Fibroblast of lung (primary cell): ENCODE measurements at regions not wholly inside any gene's neighbourhood (a gene's known extent, or its start where the extent isn't known, plus 50 kb on each side); places are given as distances from the start of the nearest gene placed in this dataset.

ENCODE experiments used
- DNase-seq, 2 donors: peaks; one replicate each; pipeline versions ENCODE4 v3.0.0 to v3.0.0-alpha.2; 2010; ENCODE audit warnings: low read depth in 2 of 2
- H2AFZ ChIP-seq: 2 replicates; pipeline ENCODE4 v1.5.1; 2012; ENCODE audit warnings: low read length, control low read depth, inconsistent platforms
- H3K27ac ChIP-seq: 2 replicates; pipeline ENCODE4 v1.5.1; 2011; ENCODE audit warnings: low read length, control low read depth; ENCODE audit not compliant: insufficient read depth
- H3K27me3 ChIP-seq: 2 replicates; pipeline ENCODE4 v1.5.1; 2011; ENCODE audit warnings: mild to moderate bottlenecking, low read length; ENCODE audit not compliant: control insufficient read depth, insufficient read depth
- H3K36me3 ChIP-seq: 2 replicates; pipeline ENCODE4 v1.5.1; 2011; ENCODE audit warnings: low read length; ENCODE audit not compliant: control insufficient read depth, insufficient read depth
- H3K4me1 ChIP-seq: 2 replicates; pipeline ENCODE4 v1.5.1; 2011; ENCODE audit warnings: low read length; ENCODE audit not compliant: control insufficient read depth, insufficient read depth; ENCODE audit errors: extremely low read depth
- H3K4me2 ChIP-seq: 2 replicates; pipeline ENCODE4 v1.5.1; 2011; ENCODE audit warnings: low read length, control low read depth; ENCODE audit not compliant: insufficient read depth; ENCODE audit errors: extremely low read depth
- H3K4me3 ChIP-seq, 4 experiments: fragments of 200-600 bp in 1 of 4; sonication (generic) in 1 of 4; replicated peaks in 1 of 4; 2 replicates each; pipeline ENCODE4 v1.5.1; 2011 to 2016; ENCODE audit warnings: low read length in 4 of 4, low read depth in 3 of 4, mild to moderate bottlenecking in 3 of 4, control low read depth in 2 of 4, inconsistent platforms in 1 of 4, mixed read lengths in 1 of 4; ENCODE audit not compliant: insufficient read depth in 1 of 4; ENCODE audit errors: control extremely low read depth in 1 of 4
- H3K79me2 ChIP-seq: 2 replicates; pipeline ENCODE4 v1.5.1; 2012; ENCODE audit warnings: mild to moderate bottlenecking, low read length, inconsistent platforms; ENCODE audit not compliant: control insufficient read depth, insufficient read depth
- H3K9ac ChIP-seq: 2 replicates; pipeline ENCODE4 v1.5.1; 2011; ENCODE audit warnings: mild to moderate bottlenecking, low read length, control low read depth; ENCODE audit not compliant: insufficient read depth
- H3K9me3 ChIP-seq: 2 replicates; pipeline ENCODE4 v1.5.1; 2012; ENCODE audit warnings: low read depth, low read length; ENCODE audit not compliant: control insufficient read depth, insufficient read depth
- H4K20me1 ChIP-seq: 2 replicates; pipeline ENCODE4 v1.5.1; 2011; ENCODE audit warnings: low read length; ENCODE audit not compliant: control insufficient read depth, insufficient read depth; ENCODE audit errors: extremely low read depth
- EZH2 ChIP-seq: IDR thresholded peaks from 2 replicates; pipeline ENCODE4 v1.5.1; 2012; ENCODE audit warnings: low read length, control low read depth, mild to moderate bottlenecking; ENCODE audit errors: missing control alignments
- TF ChIP-seq, protein P1 (sequence below), 2 donors: IDR thresholded peaks in 1 of 2; conservative IDR thresholded peaks in 1 of 2; 1 replicate in 1 of 2; 2 replicates in 1 of 2; pipeline ENCODE4 v1.5.1; 2011 to 2012; ENCODE audit warnings: low read length in 2 of 2, control low read depth in 1 of 2, inconsistent platforms in 1 of 2, low read depth in 1 of 2, mild to moderate bottlenecking in 1 of 2

DNA sequence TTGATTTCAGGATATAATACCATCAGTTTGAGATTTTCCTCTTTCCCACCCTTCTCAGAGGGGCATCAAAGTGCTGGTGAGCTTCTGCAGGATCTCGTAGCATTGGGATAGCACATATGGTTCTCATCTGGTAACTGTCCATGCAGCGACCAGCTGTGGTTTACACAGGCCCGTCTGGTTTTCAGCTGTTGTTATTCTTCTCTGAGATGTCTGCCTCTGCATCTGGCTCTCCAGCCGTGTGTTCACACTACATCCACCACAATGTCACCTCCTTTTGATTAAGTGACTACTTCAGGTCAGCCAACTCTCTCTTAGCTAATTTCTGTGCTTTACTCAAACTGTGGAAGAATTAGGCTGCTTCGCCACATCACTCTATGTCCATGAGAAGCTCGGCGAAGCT, 676.7 kb upstream of the TENM3 start:
- Histone ChIP-seq H3K9me3 (no peaks in the 10 kb centered on the region), H3K4me1 (no peaks in the 10 kb centered on the region), H3K79me2 (no peaks in the 10 kb centered on the region), H3K27me3 (no peaks in the 10 kb centered on the region), H3K4me3 (no peak overlapping the region), H4K20me1 (no peaks in the 10 kb centered on the region), H3K36me3 (no peaks in the 10 kb centered on the region), H3K9ac (no peak overlapping the region), H3K4me2 (no peak overlapping the region), H2AFZ (no peak overlapping the region), H3K27ac (no peak overlapping the region)
- peak; percentile 92 to 94 for DNase-seq
- TF ChIP-seq, protein P1, sequence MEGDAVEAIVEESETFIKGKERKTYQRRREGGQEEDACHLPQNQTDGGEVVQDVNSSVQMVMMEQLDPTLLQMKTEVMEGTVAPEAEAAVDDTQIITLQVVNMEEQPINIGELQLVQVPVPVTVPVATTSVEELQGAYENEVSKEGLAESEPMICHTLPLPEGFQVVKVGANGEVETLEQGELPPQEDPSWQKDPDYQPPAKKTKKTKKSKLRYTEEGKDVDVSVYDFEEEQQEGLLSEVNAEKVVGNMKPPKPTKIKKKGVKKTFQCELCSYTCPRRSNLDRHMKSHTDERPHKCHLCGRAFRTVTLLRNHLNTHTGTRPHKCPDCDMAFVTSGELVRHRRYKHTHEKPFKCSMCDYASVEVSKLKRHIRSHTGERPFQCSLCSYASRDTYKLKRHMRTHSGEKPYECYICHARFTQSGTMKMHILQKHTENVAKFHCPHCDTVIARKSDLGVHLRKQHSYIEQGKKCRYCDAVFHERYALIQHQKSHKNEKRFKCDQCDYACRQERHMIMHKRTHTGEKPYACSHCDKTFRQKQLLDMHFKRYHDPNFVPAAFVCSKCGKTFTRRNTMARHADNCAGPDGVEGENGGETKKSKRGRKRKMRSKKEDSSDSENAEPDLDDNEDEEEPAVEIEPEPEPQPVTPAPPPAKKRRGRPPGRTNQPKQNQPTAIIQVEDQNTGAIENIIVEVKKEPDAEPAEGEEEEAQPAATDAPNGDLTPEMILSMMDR (conservative IDR thresholded peaks at IDR 0.05 in 1 of 2, IDR thresholded peaks at IDR 0.05 in 1 of 2; ENCODE audit: low read depth in 1 of 2, low read length in 2 of 2), result no peak
- TF ChIP-seq EZH2, result no peak

DNA sequence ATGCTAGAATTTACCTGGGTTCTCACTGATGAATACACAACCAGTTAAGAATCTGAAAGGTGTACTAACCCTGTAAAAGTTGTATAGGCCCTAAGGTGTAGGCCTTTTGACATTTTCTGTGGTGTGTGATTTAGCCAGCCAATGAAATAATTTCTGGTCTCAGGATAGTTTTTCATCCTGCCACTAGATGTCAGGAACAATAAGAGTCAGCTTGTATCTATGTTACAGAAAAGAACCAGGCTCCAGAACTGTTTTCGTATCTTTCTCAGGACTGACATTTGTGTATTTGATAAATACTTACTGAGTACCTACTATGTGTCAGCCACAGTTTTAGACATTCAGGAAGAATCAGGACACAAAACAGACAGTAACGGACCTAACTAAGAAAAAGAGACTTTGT, 673.6 kb upstream of the TENM3 start:
- Histone ChIP-seq H3K36me3 (no peaks in the 10 kb centered on the region), H3K4me1 (no peaks in the 10 kb centered on the region), H3K4me2 (no peak overlapping the region), H3K9ac (no peak overlapping the region), H4K20me1 (no peaks in the 10 kb centered on the region), H2AFZ (no peak overlapping the region), H3K27me3 (no peaks in the 10 kb centered on the region), H3K4me3 (no peak overlapping the region), H3K9me3 (no peaks in the 10 kb centered on the region), H3K27ac (no peak overlapping the region), H3K79me2 (no peaks in the 10 kb centered on the region)
- no peak for TF ChIP-seq EZH2
- TF ChIP-seq, protein P1 (conservative IDR thresholded peaks at IDR 0.05 in 1 of 2, IDR thresholded peaks at IDR 0.05 in 1 of 2; ENCODE audit: low read depth in 1 of 2, low read length in 2 of 2), result peak; percentile 46 to 66
- DNase-seq, result peak; percentile 57 to 72

DNA sequence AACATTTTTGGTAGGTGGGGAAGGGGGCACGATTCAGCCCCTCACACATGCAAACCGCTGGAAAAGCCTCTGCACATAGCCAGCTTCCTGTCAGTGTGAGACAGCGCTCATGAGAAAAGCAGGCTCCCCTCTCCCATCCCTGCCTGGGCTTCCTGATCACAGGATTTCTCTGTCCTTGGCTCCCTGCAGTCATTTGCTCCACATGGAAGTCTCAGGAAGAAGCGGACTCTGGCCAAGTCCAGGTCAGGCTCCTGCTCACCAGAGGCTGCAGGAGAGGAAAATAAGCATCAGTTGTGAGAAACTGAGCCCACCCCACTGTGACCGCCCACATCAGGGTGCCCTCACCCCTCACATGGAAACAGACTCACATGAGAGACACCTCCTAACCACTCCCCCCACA, 664.3 kb upstream of the TENM3 start:
- no peaks in the 10 kb centered on the region for H3K79me2 ChIP-seq
- no peak for DNase-seq
- H3K9me3 ChIP-seq, result no peaks in the 10 kb centered on the region
- no peak overlapping the region for H3K27ac ChIP-seq
- H3K9ac ChIP-seq, result no peak overlapping the region
- H2AFZ ChIP-seq, result no peak overlapping the region
- no peaks in the 10 kb centered on the region for H3K36me3 ChIP-seq
- H3K4me1 ChIP-seq, result no peaks in the 10 kb centered on the region
- TF ChIP-seq, protein P1 (conservative IDR thresholded peaks at IDR 0.05 in 1 of 2, IDR thresholded peaks at IDR 0.05 in 1 of 2; ENCODE audit: low read depth in 1 of 2, low read length in 2 of 2), result no peak
- TF ChIP-seq EZH2, result no peak
- H3K4me3 ChIP-seq, result no peak overlapping the region
- H3K27me3 ChIP-seq, result no peaks in the 10 kb centered on the region
- H3K4me2 ChIP-seq, result no peak overlapping the region
- no peaks in the 10 kb centered on the region for H4K20me1 ChIP-seq
